ENCODE measurements at regions not wholly inside any gene's neighbourhood (a gene's known extent, or its start where the extent isn't known, plus 50 kb on each side); places are given as distances from the start of the nearest gene placed in this dataset.

DNA sequence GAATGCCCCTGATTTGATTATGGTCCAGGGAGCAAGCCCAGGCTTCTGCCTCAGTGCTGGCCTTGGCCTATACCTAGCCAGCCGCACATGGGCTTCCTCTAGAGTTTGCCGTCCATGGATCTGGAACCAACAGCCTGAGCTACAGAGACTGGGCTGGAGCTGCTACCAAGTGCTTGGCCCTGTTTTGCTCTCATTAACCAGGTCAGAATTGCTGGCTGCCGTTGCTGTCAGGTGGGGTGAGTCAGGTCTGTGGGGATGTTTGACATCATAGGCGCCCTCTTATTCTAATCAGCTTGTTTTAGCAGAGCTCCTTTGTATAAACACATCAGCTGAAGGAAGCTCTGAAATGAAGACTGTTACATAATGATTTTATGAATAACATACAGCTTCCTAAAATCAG, 83.1 kb upstream of the PHACTR2 start:
- Histone ChIP-seq H3K4me1 (peaks cover 4 to 10% of the 10 kb centered on the region in 2 donors), H3K9me3 (no peaks in the 10 kb centered on the region), H3K36me3 (no peaks in the 10 kb centered on the region), H3K27me3 (no peaks in the 10 kb centered on the region), H3K4me3 (no peak overlapping the region), H3K27ac (no peak overlapping the region)
- intact Hi-C loops (cut with DNase I), result no loop called here
- DNase-seq (ENCODE audit: low spot score in 2 of 2), result no peak
- TF ChIP-seq, protein P1, sequence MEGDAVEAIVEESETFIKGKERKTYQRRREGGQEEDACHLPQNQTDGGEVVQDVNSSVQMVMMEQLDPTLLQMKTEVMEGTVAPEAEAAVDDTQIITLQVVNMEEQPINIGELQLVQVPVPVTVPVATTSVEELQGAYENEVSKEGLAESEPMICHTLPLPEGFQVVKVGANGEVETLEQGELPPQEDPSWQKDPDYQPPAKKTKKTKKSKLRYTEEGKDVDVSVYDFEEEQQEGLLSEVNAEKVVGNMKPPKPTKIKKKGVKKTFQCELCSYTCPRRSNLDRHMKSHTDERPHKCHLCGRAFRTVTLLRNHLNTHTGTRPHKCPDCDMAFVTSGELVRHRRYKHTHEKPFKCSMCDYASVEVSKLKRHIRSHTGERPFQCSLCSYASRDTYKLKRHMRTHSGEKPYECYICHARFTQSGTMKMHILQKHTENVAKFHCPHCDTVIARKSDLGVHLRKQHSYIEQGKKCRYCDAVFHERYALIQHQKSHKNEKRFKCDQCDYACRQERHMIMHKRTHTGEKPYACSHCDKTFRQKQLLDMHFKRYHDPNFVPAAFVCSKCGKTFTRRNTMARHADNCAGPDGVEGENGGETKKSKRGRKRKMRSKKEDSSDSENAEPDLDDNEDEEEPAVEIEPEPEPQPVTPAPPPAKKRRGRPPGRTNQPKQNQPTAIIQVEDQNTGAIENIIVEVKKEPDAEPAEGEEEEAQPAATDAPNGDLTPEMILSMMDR (IDR thresholded peaks at IDR 0.05), result no peak

DNA sequence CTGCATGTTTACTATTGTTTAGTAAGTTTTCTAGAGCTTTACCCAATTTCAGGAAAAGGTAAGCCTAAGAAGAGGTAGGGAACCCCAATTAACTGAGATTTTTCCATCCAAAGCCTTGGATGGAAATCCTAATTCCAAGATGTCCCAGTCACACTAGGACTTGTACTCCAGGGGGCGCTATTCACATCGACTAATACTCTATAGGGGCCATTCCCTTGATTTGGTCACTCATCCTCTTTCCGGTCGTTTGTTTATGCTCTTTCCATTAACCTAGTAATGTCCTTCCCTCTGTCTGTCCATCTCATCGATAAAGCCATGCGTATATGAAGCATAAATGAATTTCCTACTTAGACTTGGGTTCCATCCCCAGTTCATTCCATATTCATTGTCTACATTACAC, 80.8 kb upstream of the FUCA2 start:
- no peak overlapping the region for H3K27ac ChIP-seq
- TF ChIP-seq, protein P1 (IDR thresholded peaks at IDR 0.05), result no peak
- H3K4me3 ChIP-seq, result no peak overlapping the region
- H3K27me3 ChIP-seq, result no peaks in the 10 kb centered on the region
- H3K9me3 ChIP-seq, result no peaks in the 10 kb centered on the region
- no peaks in the 10 kb centered on the region for H3K36me3 ChIP-seq
- intact Hi-C loops (cut with DNase I), result no loop called here
- peaks cover 4 to 10% of the 10 kb centered on the region in 2 donors for H3K4me1 ChIP-seq
- no peak for DNase-seq (ENCODE audit: low spot score in 2 of 2)

DNA sequence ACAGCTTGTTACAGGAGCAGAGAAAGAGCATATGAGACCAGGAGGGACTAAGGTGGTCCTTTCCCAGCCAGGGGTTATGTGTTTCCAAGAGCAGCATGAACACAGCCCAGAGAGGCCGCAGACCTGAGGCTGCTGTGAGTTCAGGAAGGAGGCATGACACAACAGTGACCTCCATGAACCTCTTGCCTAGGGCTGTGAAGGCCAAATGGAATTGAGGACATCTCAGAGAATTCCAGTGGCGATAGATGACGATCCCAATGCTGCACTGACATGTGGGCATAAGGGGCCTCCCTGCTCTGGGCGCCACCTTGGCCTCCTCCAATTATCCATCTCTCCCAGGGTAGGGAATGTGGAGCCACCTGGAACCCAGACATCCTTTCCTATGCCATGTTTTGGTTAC, 79.9 kb upstream of the FUCA2 start:
- Histone ChIP-seq H3K27ac (no peak overlapping the region), H3K36me3 (no peaks in the 10 kb centered on the region), H3K27me3 (no peaks in the 10 kb centered on the region), H3K4me1 (peaks cover under 1 to 5% of the 10 kb centered on the region in 2 donors), H3K4me3 (no peak overlapping the region), H3K9me3 (no peaks in the 10 kb centered on the region)
- TF ChIP-seq, protein P1 (IDR thresholded peaks at IDR 0.05), result no peak
- no peak for DNase-seq (ENCODE audit: low spot score in 2 of 2)
- intact Hi-C loops (cut with DNase I), result no loop called here

DNA sequence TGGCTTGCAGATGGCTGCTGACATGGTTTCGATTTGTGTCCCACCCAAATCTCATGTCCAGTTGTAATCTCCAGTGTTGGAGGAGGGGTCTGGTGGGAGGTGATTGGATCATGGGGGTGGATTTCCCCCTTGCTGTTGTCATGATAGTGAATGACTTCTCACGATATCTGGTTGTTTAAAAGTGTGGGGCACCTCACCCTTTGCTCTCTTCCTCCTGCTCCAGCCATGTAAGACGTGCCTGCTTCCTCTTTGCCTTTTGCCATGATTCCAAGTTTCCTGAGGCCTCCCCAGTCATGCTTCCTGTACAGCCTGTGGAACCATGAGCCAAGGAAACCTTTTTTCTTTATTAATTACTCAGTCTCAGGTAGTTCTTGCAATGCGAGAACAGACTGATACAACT, 77.6 kb upstream of the FUCA2 start:
- Histone ChIP-seq H3K4me1 (no peaks in the 10 kb centered on the region), H3K9me3 (no peaks in the 10 kb centered on the region), H3K4me3 (no peak overlapping the region), H3K36me3 (no peaks in the 10 kb centered on the region), H3K27ac (no peak overlapping the region), H3K27me3 (no peaks in the 10 kb centered on the region)
- intact Hi-C loops (cut with DNase I), result no loop called here
- TF ChIP-seq, protein P1 (IDR thresholded peaks at IDR 0.05), result no peak
- DNase-seq (ENCODE audit: low spot score in 2 of 2), result no peak

DNA sequence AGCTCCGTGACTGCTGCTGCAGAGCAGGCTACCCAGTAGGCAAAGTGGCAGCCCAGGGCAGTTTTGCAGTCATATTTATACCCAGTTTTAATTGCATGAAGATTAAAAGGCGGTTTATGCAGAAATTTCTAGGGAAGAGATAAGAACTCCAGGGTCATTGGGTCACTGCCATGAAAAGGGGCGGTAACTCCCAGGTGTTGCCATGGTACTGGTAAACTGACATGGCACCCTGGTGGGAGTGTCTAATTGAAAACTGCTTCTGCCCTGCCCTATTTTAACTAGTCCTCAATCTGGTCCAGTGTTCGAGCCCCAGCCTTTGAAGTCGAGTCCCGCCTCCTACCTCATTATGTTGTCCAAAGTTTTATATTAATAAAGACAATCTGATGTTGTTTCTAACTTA, 75.0 kb upstream of the FUCA2 start:
- H3K9me3 ChIP-seq, result no peaks in the 10 kb centered on the region
- no peak overlapping the region for H3K4me3 ChIP-seq
- intact Hi-C loops (cut with DNase I), result no loop called here
- H3K27ac ChIP-seq, result no peak overlapping the region
- DNase-seq (ENCODE audit: low spot score in 2 of 2), result no peak
- H3K36me3 ChIP-seq, result no peaks in the 10 kb centered on the region
- H3K4me1 ChIP-seq, result no peaks in the 10 kb centered on the region
- TF ChIP-seq, protein P1 (IDR thresholded peaks at IDR 0.05), result no peak
- no peaks in the 10 kb centered on the region for H3K27me3 ChIP-seq

DNA sequence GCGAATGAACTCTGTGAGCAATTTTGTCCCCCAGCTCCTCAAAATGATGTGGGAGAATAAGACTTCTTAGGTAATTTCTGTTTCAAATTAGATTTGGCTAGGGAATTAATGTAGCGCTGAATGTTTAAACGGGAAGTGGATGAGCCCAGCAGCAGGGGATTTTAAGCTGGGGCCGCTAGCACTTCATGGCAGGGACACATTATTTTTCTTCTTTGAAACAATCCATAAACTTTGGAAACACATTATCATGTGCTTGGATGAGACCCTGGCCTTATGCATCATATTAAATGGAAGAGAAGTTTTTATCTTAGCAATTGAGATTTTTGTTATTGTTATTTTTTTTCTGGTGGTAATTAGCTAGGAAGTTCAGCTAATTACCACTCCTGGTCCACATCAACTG, 74.2 kb upstream of the FUCA2 start:
- TF ChIP-seq, protein P1 (IDR thresholded peaks at IDR 0.05), result no peak
- no peak overlapping the region for H3K27ac ChIP-seq
- no peaks in the 10 kb centered on the region for H3K27me3 ChIP-seq
- no peaks in the 10 kb centered on the region for H3K9me3 ChIP-seq
- DNase-seq (ENCODE audit: low spot score in 2 of 2), result no peak
- intact Hi-C loops (cut with DNase I), result no loop called here
- no peak overlapping the region for H3K4me3 ChIP-seq
- H3K4me1 ChIP-seq, result no peaks in the 10 kb centered on the region
- H3K36me3 ChIP-seq, result no peaks in the 10 kb centered on the region
